ENCODE measurements at regions not wholly inside any gene's neighbourhood (a gene's known extent, or its start where the extent isn't known, plus 50 kb on each side); places are given as distances from the start of the nearest gene placed in this dataset.
"Not testable (repeated sequence)": the region's sequence is repeated elsewhere in the genome, so short reads cannot be mapped to it uniquely, and the experiment has no call there.

DNA sequence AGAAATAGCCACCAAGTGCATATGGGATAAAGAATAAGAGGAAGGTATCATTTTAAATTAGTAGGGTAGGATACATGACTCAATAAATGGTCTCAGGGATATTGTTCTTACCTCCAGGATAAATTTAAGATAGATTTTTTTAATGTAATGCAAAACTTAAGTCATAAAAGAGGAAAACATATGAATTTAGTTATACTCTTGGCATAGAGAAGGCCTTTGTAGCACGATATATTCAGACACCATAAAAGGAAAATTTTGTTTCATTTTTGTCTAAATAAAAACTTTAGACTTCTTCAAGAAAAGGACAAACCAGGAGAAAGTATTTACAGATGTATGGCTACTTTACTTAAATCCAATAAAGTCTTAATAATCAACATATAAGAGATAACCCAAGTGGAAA is 78.5 kb upstream of the CAB39 start:
- no peak for DNase-seq (ENCODE audit: low read depth)
- TF ChIP-seq, protein P1, sequence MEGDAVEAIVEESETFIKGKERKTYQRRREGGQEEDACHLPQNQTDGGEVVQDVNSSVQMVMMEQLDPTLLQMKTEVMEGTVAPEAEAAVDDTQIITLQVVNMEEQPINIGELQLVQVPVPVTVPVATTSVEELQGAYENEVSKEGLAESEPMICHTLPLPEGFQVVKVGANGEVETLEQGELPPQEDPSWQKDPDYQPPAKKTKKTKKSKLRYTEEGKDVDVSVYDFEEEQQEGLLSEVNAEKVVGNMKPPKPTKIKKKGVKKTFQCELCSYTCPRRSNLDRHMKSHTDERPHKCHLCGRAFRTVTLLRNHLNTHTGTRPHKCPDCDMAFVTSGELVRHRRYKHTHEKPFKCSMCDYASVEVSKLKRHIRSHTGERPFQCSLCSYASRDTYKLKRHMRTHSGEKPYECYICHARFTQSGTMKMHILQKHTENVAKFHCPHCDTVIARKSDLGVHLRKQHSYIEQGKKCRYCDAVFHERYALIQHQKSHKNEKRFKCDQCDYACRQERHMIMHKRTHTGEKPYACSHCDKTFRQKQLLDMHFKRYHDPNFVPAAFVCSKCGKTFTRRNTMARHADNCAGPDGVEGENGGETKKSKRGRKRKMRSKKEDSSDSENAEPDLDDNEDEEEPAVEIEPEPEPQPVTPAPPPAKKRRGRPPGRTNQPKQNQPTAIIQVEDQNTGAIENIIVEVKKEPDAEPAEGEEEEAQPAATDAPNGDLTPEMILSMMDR (IDR thresholded peaks at IDR 0.05; ENCODE audit: insufficient read depth, low read depth, low read length): no peak
- no peak overlapping the region for H3K4me3 ChIP-seq (ENCODE audit: low read depth, low read length)

DNA sequence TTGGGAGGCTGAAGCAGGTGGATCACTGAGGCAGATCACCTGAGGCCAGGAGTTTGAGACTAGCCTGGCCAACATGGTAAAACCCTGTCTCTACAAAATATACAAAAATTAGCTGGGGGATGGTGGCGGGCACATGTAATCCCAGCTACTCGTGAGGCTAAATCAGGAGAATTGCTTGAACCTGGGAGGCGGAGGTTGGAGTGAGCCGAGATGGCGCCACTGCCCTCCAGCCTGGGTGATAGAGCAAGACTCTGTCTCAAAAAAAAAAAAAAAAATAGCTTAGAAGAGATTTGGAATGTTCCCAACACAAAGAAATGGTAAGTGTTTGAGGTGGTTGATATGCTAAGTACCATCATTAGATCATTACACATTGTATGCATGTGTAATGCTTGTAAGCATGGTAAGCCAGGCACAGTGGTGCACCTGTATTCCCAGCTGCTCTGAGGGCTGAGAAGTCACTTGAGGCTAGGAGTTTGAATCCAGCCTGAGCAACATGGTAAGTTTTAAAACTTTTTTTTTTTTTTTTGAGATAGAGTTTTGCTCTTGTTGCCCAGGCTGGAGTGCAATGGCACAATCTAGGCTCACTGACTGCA is 77.8 kb upstream of the CAB39 start:
- DNase-seq (ENCODE audit: low read depth); H3K4me3 ChIP-seq (ENCODE audit: low read depth, low read length): not testable (repeated sequence)

DNA sequence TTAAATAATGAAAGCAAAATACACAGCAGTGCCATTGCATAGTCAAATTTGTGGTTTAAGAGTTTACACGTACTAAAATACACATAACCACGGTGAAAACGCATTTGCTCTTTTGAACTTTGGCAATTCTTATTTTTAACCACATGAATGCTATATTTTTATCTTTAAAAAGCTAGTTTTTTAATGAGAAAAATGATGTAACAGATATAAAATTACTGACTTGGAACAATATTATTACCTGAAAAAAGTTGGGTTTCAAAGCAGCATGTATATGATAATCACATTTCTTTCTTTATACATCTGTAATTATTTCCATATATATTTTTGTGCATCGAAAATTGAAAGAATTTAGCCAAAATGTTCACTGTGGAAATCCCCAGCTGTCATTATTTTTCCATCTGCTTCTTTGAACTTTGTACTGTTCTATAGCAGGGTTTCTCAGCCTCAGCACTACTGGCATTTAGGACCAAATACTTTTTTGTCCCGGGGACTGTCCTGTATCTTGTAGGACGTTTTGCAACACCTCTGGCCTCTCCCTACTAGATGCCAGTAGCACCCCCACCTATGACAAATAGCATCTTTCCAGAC is 75.9 kb upstream of the CAB39 start:
- TF ChIP-seq, protein P1 (IDR thresholded peaks at IDR 0.05; ENCODE audit: insufficient read depth, low read depth, low read length): no peak
- DNase-seq (ENCODE audit: low read depth): no peak
- no peak overlapping the region for H3K4me3 ChIP-seq (ENCODE audit: low read depth, low read length)

DNA sequence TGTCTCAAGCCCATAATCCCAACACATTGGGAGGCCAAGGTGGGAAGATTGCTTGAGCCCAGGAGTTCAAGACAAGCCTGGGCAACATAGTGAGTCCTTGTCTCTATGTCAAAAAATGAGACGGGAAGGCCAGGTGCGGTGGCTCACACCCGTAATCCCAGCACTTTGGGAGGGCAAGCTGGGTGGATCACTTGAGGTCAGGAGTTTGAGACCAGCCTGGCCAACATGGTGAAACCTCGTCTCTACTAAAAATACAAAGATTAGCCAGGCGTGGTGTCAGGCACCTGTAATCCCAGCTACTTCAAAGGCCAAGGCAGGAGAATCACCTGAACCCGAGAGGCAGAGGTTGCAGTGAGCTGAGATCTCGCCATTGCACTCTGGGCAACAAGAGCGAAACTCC is 75.2 kb upstream of the CAB39 start:
- not testable (repeated sequence) for DNase-seq (ENCODE audit: low read depth); H3K4me3 ChIP-seq (ENCODE audit: low read depth, low read length)

DNA sequence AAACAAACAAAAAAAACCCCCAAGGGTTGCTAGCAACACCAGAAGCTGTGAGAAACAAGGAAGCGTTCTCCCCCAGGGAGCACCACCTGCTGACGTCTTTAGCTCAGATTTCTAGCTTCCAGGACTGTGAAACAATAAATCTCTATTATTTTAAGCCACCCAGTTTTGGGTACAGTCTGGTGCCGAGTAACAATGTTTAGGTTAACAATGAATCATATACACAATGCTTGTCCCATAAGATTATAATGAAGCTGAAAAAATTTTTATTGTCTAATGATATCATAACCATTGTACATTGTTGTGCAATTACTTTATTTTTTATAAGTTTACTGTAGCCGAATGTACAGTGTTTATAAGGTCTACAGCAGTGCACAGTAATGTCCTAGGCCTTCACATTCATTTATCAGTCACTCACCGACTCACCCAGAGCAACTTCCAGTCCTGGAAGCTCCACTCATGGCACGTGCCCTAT is 72.1 kb upstream of the CAB39 start:
- H3K4me3 ChIP-seq (ENCODE audit: low read depth, low read length): no peak overlapping the region
- DNase-seq (ENCODE audit: low read depth): peak; percentile 29
- TF ChIP-seq, protein P1 (IDR thresholded peaks at IDR 0.05; ENCODE audit: insufficient read depth, low read depth, low read length): no peak

DNA sequence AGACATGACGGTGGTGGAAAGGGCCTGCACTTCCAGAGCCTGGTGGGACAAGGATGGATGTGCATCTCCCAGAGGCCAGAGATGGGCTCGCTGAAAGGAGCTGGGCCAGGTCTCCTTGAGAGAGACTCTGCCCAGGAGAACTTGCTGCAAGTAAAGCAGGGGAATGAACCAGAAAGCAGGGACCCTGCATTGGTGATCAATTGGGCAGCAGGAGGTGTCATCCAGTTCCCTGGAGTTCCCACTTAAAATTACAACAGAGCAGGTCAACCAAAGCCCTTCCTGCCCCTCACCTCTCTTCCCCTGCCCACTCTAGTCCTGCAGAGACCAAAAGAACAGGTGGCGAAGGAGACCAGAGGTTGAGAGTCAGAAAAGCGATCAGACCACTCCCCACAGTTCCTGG is 69.7 kb upstream of the CAB39 start:
- DNase-seq (ENCODE audit: low read depth): no peak
- H3K4me3 ChIP-seq (ENCODE audit: low read depth, low read length): no peak overlapping the region
- TF ChIP-seq, protein P1 (IDR thresholded peaks at IDR 0.05; ENCODE audit: insufficient read depth, low read depth, low read length): no peak

DNA sequence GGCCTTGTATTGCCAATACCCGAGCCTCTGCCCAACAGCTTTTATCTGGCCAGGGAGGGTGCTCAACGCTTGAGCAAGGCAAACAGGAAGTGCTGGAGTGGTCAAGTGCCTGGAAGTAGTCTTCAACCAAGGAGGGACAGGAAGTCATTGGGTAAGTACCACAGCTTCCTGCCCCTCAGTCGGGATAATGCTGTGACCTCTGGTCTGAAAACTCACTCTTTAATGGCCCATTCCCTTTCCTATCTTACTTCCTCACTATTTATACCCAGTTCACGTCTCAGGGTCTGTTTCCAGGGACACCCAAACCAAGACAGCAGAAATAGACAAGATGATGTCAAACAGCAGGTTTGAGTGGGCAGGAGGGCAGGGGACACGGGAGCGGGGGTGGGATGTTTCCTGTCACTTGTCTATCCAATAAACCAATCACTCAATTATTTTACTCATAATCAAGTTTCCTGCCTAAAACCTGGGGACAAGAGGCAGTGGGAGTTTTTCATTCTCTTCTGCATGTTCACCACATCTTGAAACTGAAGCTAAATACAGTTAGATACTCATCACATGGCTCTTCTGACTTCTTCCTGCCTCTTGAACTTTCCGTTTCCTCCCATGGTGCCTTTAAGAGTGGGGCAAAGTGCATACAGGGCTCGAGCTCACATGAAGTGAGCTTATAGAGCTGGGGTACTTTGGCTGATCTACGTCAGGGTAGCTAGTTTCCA is 68.9 kb upstream of the CAB39 start:
- DNase-seq (ENCODE audit: low read depth): no peak
- TF ChIP-seq, protein P1 (IDR thresholded peaks at IDR 0.05; ENCODE audit: insufficient read depth, low read depth, low read length): no peak
- H3K4me3 ChIP-seq (ENCODE audit: low read depth, low read length): no peak overlapping the region
